ENCODE measurements at regions not wholly inside any gene's neighbourhood (a gene's known extent, or its start where the extent isn't known, plus 50 kb on each side); places are given as distances from the start of the nearest gene placed in this dataset.
"Not testable (repeated sequence)": the region's sequence is repeated elsewhere in the genome, so short reads cannot be mapped to it uniquely, and the experiment has no call there.

DNA sequence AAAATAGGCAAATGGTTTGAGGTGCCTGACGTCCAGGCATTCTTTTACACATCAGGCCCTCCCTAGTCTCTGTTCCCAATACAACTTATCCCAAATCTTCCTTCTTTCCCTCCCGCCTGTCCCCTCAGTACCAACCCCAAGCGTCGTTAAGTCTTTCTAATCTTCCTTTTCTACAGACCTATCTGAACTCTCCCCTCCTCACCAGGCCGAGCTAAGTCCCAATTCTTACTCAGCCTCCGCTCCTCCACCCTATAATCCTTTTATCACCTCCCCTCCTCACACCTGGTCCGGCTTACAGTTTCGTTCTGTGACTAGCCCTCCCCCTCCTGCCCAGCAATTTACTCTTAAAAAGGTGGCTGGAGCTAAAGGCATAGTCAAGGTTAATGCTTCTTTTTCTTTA is 542.4 kb upstream of the HTR2C start:
- TF ChIP-seq, protein P1, sequence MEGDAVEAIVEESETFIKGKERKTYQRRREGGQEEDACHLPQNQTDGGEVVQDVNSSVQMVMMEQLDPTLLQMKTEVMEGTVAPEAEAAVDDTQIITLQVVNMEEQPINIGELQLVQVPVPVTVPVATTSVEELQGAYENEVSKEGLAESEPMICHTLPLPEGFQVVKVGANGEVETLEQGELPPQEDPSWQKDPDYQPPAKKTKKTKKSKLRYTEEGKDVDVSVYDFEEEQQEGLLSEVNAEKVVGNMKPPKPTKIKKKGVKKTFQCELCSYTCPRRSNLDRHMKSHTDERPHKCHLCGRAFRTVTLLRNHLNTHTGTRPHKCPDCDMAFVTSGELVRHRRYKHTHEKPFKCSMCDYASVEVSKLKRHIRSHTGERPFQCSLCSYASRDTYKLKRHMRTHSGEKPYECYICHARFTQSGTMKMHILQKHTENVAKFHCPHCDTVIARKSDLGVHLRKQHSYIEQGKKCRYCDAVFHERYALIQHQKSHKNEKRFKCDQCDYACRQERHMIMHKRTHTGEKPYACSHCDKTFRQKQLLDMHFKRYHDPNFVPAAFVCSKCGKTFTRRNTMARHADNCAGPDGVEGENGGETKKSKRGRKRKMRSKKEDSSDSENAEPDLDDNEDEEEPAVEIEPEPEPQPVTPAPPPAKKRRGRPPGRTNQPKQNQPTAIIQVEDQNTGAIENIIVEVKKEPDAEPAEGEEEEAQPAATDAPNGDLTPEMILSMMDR (IDR thresholded peaks at IDR 0.05), result not testable (repeated sequence)
- not testable (repeated sequence) for TF ChIP-seq POLR2A (IDR thresholded peaks at IDR 0.05)
